ENCODE measurements at regions not wholly inside any gene's neighbourhood (a gene's known extent, or its start where the extent isn't known, plus 50 kb on each side); places are given as distances from the start of the nearest gene placed in this dataset.
"Not testable (repeated sequence)": the region's sequence is repeated elsewhere in the genome, so short reads cannot be mapped to it uniquely, and the experiment has no call there.

DNA sequence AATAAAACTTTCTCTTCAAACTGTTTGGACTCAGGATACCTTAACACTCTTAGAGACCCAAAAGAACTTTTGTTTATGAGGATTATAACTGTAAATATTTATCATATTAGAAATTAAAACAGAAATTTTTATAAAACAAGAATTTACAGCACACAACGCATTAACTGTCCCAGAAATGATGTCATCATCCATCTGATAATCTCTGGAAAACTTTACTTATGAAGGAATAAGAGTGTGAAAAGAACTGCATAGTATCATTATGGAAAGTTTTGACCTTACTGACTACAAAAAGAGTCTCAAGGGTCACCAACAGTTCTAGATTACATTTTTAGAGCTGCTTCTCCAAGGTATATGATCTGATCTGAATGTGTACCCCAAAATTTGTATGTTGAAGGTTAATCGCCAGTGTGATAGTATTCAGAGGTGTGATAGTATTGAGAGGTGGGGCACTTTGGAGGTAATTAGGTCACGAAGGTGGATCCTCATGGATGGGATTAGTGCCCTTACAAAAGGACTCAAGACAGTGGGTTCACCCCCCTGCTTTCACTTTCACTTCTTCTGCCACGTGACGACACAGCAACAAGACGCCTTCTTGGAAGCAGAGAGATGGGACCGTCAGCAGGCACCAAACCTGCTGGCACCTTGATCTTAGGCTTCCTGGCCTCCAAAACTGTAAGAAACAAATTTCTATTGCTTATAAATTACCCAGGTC, 95.7 kb upstream of the NR5A2 start:
- intact Hi-C loops (cut with micrococcal nuclease): no loop called here

DNA sequence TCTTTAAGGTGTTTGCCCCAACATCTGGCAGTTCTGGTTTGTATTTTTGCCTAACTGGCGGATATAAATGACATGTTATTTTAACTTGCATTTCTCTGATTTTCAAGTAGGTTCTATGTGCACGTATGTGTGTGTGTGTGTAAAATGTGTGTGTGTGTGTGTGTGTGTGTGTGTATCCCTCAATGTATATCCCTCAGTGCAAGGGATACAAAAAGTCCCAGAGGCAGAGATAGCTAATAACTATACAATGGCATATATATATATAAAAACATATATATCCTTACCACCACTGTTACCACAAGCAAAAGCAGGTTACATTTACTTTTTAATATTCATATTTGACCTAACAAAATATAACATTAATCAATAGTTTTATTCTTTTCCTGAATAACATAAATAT, 95.0 kb upstream of the NR5A2 start:
- intact Hi-C loops (cut with micrococcal nuclease): no loop called here

DNA sequence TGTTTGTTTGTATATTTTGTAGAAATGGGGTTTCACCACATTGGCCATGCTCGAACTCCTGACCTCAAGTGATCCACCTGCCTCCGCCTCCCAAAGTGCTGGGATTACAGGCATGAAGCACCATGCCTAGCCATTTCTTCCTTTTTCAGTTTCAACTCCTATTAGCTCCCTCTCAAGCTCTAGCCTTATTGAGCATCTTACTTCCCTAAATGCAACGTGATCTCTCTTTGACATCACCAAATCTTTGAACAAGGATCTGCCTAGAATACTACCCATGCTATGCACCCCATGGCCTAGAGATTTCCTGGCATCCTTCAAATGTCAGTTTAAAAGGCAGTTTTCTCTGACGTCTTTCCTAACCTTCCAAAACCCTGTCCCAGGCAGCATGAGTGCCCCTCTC, 91.1 kb upstream of the NR5A2 start:
- intact Hi-C loops (cut with micrococcal nuclease): no loop called here

DNA sequence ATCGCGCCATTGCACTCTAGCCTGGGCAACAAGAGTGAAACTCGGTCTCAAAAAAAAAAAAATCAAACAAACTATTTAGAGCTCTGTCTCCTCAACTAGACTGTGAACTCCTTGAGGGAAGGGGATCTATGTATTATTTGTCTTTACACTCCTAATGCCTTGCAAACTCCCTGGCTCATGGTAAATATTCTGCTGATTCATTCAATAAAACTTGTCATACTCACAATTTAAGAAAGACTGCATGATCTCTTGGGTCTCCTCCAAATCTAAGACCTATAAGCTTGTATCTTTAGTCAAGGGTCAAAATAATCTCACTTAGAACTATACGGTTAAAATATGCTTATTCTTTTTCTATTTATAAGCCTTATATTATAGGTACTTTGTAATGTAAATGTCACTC, 90.3 kb upstream of the NR5A2 start:
- intact Hi-C loops (cut with micrococcal nuclease): no loop called here

DNA sequence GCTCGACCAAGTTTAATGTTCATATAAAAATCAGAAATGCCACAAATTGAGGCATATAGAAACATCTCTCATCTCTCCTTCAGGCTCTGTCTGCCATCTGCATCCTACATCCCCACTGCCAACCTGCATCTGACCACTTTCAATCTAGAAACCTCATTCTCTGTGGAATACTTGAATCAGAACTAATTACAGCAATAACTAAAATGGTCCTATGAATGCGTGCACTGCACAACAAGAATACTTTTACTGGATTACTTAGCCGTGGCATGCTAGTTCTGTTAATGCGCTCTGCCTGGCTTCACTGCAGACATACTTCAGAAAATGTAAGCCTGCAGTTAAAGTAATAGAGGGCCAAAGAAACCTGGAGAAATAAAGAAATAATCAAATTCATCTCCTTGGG, 89.8 kb upstream of the NR5A2 start:
- intact Hi-C loops (cut with micrococcal nuclease): no loop called here

DNA sequence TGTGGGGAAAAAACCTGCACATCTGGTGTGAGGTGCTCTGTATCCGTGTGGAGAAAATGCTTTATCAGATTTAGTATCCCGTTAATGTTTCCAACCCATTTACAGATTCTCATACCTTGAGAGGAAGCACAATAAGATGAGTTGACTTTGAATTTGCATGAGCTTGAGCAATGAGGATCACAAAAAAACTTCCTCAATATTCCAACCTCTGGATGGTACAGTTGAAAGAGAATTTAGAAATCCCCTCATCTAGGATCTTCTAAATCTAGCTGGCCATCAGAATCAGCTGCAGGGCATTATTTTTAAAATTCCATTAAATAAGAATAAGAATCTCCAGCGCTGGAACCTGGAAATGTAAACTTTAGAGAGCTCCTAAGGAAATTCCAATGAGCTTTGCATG, 82.5 kb upstream of the NR5A2 start:
- intact Hi-C loops (cut with micrococcal nuclease): loop anchor here (5.0 to 10.0 kb wide), 2 partner anchors 207 to 360 kb away; no protein-coding TSS in a partner anchor

DNA sequence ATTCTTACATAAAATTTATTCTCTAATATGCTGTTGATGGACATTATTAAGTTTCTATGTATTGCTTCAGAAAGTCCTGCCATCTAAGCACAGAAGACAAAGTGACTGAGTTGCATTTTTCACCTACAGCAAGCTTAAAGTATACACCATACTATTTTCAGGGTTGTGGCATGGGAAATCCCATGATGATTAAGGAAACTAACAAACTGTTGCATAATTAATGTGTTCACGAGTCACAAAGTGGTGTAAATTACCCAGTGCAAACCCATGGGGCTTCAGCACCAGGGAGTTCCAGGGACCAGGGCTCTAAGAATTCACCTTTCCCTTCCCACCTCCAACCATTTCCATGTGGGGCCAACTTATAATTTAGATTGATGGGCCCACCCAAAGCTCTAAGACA, 81.9 kb upstream of the NR5A2 start:
- intact Hi-C loops (cut with micrococcal nuclease): loop anchor here (10.0 kb wide), 1 partner anchor 359 kb away; no protein-coding TSS in a partner anchor

DNA sequence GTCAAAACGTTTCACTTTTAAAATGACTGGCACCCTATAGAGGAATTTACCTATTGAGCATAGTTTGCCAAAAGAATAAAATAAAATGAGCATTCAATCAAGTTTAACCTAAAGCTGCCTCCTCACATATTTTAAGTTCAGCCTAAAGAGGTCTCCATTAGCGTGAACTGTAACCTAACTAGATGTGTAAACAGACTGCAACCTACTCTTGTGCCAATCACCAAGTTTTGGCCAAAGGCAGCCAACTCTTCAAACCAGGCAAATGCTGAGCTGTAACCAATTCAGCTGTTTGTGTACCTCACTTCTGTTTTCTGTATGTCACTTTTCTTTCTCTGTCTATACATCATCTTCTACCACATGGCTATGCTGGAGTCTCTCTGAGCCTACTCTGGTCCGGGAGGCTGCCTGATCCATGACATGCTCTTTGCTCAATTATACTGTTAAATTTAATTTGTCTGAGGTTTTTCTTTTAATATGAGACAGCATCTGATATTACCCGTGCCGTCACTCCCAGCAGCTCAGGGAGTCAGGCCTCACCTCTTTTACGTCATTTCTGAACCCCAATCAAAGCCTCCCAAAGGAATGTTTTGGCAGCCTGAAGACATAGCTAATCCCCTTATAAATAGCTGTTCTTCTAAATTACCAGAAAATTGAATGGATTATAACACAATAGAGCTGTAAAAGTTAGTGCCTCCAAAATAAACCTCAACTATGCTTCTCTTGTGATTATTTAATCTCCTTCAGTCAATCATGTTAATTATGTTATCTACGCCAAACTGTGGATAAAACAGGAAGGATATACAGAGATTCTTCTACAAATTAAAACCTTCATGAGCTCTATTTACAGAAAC, 81.0 kb upstream of the NR5A2 start:
- intact Hi-C loops (cut with micrococcal nuclease): loop anchor here (10.0 kb wide), 1 partner anchor 358 kb away; no protein-coding TSS in a partner anchor

DNA sequence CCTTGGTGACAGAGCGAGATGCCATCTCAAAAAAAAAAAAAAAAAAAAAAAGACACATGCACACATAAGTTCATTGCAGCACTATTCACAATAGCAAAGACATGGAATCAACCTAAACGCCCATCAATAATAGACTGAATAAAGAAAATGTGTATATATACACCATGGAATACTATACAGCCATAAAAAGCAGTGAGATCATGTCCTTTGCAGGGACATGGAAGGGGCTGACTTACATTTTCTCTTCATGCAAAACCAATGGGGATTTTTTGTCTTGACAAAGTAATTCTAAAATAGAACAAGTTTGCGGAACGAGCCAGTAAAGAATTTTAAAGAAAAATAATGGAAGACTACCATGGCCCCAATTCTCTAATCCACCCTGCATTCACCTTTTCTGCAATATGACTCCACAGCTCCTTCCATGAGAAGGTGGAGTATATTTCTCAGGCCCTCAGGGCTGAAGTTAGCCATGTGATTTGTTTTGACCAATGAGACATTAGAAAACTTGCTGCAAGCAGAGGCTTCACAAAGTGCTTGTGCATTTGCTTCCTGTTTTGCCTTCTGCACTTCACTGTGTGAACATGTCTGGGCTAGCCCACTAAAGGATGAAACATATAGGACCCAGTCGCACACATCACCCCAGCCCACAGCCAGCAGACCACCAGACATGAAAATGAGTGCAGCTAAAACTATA, 78.8 kb upstream of the NR5A2 start:
- intact Hi-C loops (cut with micrococcal nuclease): loop anchor here (10.0 kb wide), 1 partner anchor 356 kb away; no protein-coding TSS in a partner anchor

DNA sequence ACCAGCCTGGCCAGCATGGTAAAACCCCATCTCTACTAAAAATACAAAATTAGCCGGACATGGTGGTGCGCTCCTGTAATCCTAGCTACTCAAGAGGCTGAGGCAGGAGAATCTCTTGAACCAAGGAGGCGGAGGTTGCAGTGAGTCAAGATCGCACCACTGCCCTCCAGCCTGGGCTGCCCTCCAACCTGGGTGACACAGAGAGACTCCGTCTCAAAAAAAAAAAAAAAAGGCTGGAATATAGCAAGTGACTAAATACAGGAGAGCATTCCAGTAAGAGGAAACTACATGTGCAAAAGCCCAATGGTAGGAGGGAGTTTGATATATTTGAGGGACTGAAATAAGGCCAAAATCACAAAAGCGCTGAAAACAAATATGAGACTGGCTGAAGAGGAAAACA, 76.5 kb upstream of the NR5A2 start:
- intact Hi-C loops (cut with micrococcal nuclease): not testable (repeated sequence)

DNA sequence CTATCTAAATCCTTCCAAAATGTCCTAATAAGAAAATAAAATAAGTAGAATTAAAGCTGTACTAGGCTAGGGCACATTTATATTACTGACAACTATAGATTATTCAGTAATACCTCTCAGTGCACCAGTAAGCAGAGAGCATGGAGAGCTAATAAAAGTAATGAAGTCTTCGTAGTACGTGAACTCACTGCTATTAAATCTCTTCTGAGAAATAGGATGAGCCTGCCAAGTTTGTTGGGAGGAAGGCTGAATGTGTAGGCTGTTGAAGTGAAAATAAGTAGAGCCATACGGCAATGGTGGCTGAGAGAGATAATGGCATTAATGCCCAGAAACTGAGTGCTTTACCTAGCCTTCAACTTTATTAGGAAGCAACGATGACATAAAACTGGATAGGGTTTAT, 73.9 kb upstream of the NR5A2 start:
- intact Hi-C loops (cut with micrococcal nuclease): no loop called here

DNA sequence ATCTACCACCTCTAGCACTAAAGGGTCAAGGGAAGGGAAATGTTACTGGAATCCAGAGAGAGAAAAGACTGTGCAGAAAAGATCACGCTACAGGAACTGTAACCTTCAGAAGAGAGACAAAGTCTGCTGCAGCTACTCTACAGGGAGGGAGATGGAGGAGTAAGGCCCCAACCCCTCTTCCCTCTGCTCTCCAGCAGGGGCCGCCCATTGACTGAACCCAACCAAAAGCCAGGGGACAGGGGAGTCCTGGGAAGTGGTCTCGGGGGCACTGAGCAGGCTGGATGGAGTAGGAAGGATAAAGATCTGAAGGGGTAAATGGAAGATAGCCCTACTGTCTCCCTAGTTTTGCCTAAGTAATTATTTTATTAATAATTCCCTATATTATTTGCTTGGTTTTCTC, 72.8 kb upstream of the NR5A2 start:
- intact Hi-C loops (cut with micrococcal nuclease): no loop called here

DNA sequence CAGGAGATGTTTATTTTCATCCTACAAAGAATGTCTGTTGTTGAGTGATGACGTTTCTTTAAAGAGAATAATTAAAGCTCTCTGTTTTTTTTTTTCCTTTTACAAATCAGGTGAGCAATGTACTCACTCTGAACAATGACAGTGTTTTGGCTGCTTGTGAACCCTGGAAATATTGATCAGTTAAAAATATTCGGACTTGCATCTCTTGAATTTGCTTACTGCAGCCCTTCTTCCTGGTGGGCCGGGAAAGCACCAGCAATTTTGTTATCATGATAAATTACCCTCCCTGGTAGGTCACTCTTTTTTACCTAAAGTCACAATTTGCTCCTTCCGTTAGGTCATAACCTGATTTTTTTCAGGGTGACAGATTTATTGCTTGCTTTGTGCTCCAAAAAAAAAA, 72.3 kb upstream of the NR5A2 start:
- intact Hi-C loops (cut with micrococcal nuclease): no loop called here

DNA sequence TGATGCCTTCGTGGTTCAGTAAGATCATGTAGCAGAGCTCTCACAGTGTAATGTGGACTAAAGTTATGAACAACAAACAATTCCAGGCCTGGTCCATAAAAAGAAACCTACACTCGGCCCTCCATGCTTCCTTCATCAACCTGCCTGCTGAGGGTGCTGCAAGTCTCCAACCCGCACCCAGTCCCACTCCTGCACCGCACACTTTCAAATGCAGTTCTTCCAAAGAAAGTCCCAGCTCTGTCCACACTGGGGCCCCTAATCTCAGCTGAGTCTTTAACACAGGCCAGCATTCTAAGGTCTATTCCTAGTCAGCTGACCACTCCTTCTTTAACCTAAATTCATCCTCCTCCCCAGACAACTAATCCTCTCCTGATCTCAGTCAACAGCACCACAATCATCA, 71.5 kb upstream of the NR5A2 start:
- intact Hi-C loops (cut with micrococcal nuclease): no loop called here

DNA sequence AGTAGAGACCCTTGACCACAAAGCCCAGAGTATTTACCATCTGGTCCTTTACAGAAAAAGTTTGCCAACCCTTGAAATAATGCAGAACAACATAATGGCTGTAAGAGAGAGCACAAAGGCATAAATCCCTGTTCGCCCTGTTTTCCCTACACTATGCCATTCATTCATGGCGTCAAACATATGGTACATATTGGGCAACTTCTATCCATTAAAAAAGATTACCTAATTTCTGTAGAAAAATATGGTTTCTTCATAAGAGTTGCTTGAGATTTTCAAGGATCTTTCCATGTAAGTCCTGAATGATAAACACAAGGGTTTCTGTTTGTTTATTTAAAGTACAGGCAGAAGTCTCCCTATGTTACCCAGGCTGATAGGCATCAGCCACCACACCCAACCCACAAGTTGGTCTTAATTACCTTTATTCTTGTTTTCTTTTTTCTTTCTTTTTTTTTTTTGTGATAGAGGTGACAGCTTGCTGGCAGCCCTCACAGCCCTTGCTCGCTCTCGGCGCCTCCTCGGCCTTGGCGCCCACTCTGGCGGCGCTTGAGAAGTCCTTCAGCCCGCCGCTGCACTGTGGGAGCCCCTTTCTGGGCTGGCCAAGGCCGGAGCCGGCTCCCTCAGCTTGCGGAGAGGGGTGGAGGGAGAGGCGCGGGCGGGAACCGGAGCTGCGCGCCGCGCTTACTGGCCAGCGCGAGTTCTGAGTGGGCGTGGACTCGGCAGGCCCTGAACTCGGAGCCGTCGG, 68.3 kb upstream of the NR5A2 start:
- intact Hi-C loops (cut with micrococcal nuclease): no loop called here

DNA sequence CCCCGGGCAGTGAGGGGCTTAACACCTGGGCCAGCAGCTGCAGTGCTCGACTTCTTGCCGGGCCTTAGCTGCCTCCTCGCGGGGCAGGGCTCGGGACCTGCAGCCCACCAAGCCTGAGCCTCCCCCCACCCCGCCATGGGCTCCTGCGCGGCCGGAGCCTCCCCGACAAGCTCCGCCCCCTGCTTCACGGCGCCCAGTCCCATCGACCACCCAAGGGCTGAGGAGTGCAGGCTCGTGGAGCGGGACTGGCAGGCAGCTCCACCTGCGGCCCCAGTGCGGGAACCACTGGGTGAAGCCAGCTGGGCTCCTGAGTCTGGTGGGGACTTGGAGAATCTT, 67.8 kb upstream of the NR5A2 start:
- intact Hi-C loops (cut with micrococcal nuclease): no loop called here

DNA sequence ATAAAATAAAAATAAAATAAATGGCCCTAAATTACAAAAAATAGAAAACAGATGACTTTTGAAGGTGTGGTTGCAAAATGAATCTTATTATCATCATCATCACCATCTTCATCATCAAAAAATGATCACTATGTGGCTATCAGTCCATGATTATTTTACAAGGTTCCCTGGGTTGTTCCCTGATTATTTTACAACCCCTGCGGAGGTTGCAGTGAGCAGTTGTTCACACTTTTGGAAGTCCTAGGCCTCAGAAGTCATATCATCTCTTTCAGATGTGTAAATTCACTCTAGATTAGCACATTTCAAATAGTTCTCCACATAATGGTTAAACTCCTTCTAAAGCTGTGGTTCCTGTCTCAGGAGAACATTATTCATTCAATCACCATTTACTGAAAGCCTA, 57.4 kb upstream of the NR5A2 start:
- intact Hi-C loops (cut with micrococcal nuclease): no loop called here

DNA sequence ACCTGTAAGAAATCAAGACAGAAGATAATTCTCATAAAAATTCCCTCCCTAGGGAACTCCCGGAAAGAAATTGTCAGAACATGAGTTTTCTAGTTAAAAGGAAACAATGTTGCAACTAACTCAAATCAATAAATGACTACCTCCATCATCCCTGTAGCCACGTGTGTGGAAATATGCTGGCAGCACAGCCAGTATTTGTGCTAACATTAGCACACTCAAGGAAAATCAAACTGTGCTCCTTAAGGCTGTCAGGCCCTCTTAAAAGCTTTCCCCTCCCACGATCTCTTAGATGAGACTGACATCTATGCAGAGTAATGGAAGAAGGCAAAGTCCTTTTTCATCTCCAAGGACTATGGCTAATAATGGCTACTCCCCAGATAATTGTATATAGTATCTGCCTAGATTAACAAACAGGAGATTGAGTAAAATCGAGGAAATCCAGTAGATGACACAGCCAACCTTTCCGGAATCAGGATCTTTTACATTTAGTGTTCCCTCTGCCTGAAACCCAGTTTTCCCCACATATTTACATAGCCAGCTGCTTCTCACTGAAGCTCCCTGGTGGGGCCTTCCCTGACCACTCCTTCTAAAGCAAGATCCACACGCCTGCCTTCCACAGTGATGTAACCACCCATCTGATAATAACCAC, 50.9 kb upstream of the NR5A2 start:
- intact Hi-C loops (cut with micrococcal nuclease): no loop called here

Measured in T-helper 1 cell treated with Interleukin-12 subunit alpha and Interleukin-12 subunit beta and Interleukin-4 antibody, amounts not matched to agents 30 ng/mL and 1 ng/mL, for 36 hours (primary cell).